Trophoblast cell (in vitro differentiated cells and primary cell): ENCODE measurements at regions not wholly inside any gene's neighbourhood (a gene's known extent, or its start where the extent isn't known, plus 50 kb on each side); places are given as distances from the start of the nearest gene placed in this dataset.
"Not testable (repeated sequence)": the region's sequence is repeated elsewhere in the genome, so short reads cannot be mapped to it uniquely, and the experiment has no call there.

Experiments used
- DNase-seq, 2 donors: peaks; one replicate each; pipeline ENCODE4 v3.0.0-alpha.2; 2016
- H2AFZ ChIP-seq: 2 replicates; pipeline ENCODE4 v1.6.1; 2013; ENCODE audit warnings: low read length, moderate library complexity, mild to moderate bottlenecking; ENCODE audit not compliant: insufficient read depth, poor library complexity
- H2AK5ac ChIP-seq: 2 replicates; pipeline ENCODE4 v1.6.1; 2013; ENCODE audit warnings: mild to moderate bottlenecking, low read length
- H2BK120ac ChIP-seq: 2 replicates; pipeline ENCODE4 v1.6.1; 2013; ENCODE audit warnings: low read length, mild to moderate bottlenecking, moderate library complexity; ENCODE audit not compliant: insufficient read depth, poor library complexity
- H2BK12ac ChIP-seq: 2 replicates; pipeline ENCODE4 v1.6.1; 2013; ENCODE audit warnings: mild to moderate bottlenecking, low read length, moderate library complexity
- H2BK5ac ChIP-seq: 2 replicates; pipeline ENCODE4 v1.6.1; 2013; ENCODE audit warnings: low read length, low read depth, moderate library complexity, mild to moderate bottlenecking; ENCODE audit not compliant: poor library complexity
- H3K14ac ChIP-seq: 2 replicates; pipeline ENCODE4 v1.6.1; 2013; ENCODE audit warnings: mild to moderate bottlenecking, low read length
- H3K18ac ChIP-seq: 2 replicates; pipeline ENCODE4 v1.6.1; 2013; ENCODE audit warnings: mild to moderate bottlenecking, low read length
- H3K23ac ChIP-seq: 2 replicates; pipeline ENCODE4 v1.6.1; 2013; ENCODE audit warnings: low read length
- H3K27ac ChIP-seq: 2 replicates; pipeline ENCODE4 v1.5.1; 2013; ENCODE audit warnings: low read depth, mild to moderate bottlenecking, inconsistent platforms, low read length, moderate library complexity
- H3K27me3 ChIP-seq: 2 replicates; pipeline ENCODE4 v1.6.1; 2013; ENCODE audit warnings: inconsistent platforms, mild to moderate bottlenecking, low read length, moderate library complexity; ENCODE audit not compliant: insufficient read depth
- H3K36me3 ChIP-seq, 2 experiments: 1 replicate in 1 of 2; 2 replicates in 1 of 2; pipeline ENCODE4 v1.6.1; 2013; ENCODE audit warnings: low read length in 2 of 2, mild to moderate bottlenecking in 2 of 2, moderate library complexity in 1 of 2; ENCODE audit not compliant: insufficient read depth in 2 of 2, control insufficient read depth in 1 of 2
- H3K4ac ChIP-seq: 2 replicates; pipeline ENCODE4 v1.6.1; 2013; ENCODE audit warnings: low read depth, mild to moderate bottlenecking, low read length, moderate library complexity
- H3K4me1 ChIP-seq, 2 experiments: 1 replicate in 1 of 2; 2 replicates in 1 of 2; pipeline ENCODE4 v1.6.1; 2013; ENCODE audit warnings: low read length in 2 of 2, mild to moderate bottlenecking in 2 of 2, moderate library complexity in 1 of 2; ENCODE audit not compliant: insufficient read depth in 2 of 2, control insufficient read depth in 1 of 2
- H3K4me2 ChIP-seq: 2 replicates; pipeline ENCODE4 v1.6.1; 2013; ENCODE audit warnings: inconsistent platforms, mild to moderate bottlenecking, low read length, moderate library complexity
- H3K4me3 ChIP-seq: 2 replicates; pipeline ENCODE4 v1.5.1; 2013; ENCODE audit warnings: mild to moderate bottlenecking, low read depth, low read length, inconsistent platforms
- H3K79me1 ChIP-seq: one replicate; pipeline ENCODE4 v1.6.1; 2013; ENCODE audit warnings: low read length
- H3K79me2 ChIP-seq: 2 replicates; pipeline ENCODE4 v1.6.1; 2013; ENCODE audit warnings: low read length, mild to moderate bottlenecking; ENCODE audit not compliant: control insufficient read depth, insufficient read depth, poor library complexity
- H3K9ac ChIP-seq: 2 replicates; pipeline ENCODE4 v1.6.1; 2013; ENCODE audit warnings: mild to moderate bottlenecking, low read length
- H3K9me3 ChIP-seq: 2 replicates; pipeline ENCODE4 v1.6.1; 2013; ENCODE audit warnings: low read depth, mild to moderate bottlenecking, control low read depth, inconsistent platforms, low read length; ENCODE audit not compliant: insufficient read depth
- H4K12ac ChIP-seq: 2 replicates; pipeline ENCODE4 v1.6.1; 2013; ENCODE audit warnings: low read depth, mild to moderate bottlenecking, low read length, moderate library complexity
- H4K8ac ChIP-seq: 2 replicates; pipeline ENCODE4 v1.6.1; 2013; ENCODE audit warnings: low read depth, mild to moderate bottlenecking, low read length, moderate library complexity
- H4K91ac ChIP-seq: one replicate; pipeline ENCODE4 v1.6.1; 2013; ENCODE audit warnings: low read depth, mild to moderate bottlenecking, low read length, moderate library complexity
- WGBS: extraction: QIAGEN DNeasy Blood & Tissue Kit; methylation state at CpG from one replicate; pipeline ENCODE4 v1.1.7; 2013; ENCODE audit warnings: missing lambda C conversion rate; ENCODE audit not compliant: insufficient read length, insufficient coverage; ENCODE audit errors: extremely low coverage; 5-methylcytosine and 5-hydroxymethylcytosine counted together

DNA sequence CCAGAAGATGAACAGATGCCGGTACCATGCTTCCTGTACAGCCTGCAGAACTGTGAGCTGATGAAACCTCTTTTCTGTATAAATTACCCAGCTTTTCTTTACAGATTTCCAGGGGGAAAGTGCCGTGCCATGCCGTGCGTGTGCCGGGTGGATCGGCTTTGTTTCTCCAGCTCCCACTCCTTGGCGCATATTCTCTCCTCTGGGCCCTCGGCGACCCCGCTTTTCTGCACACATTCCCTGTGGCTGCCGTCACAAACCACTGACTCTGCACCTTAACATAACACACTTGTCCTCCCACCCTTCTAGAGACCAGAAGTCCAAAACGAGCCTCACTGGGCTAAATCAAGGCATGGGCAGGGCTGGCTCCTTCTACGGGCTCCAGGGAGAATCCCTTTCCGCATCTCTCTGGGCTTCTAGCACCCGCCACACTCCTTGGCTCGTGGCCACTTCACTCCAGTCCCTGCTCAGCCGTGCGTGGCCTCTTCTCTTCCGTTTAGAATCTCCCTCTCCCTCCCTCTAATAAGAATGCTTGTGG is 164.9 kb downstream of the C16orf95 start:
- H3K18ac ChIP-seq: no peak overlapping the region
- no peak overlapping the region for H4K8ac ChIP-seq

DNA sequence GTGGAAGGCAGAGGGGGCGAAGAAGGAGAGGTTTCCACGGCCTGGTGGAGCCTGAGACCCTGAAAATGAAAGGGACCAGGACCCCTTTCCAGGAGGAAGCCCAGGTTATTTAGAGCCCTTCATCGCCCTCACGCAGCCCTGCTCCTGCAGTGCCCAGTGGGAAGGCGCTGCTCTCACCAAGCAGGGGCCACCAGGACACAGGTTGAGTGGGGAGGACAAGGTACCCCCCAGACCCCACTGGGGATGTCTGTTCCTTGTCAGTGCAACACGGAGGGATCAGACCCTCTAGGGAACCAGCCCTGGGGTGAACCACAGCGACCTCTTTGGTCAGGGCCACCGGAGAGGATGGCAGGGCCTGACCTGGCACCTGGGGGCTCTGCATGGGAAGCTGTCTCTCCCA is 163.9 kb downstream of the C16orf95 start:
- Histone ChIP-seq H3K27me3 (no peaks in the 10 kb centered on the region), H2BK12ac (no peak overlapping the region), H4K91ac (no peak overlapping the region), H3K18ac (no peak overlapping the region), H3K79me1 (peaks cover 1% of the 10 kb centered on the region), H2AK5ac (no peak overlapping the region), H3K14ac (no peak overlapping the region), H3K9ac (no peak overlapping the region), H3K9me3 (peaks cover 5% of the 10 kb centered on the region), H2BK5ac (no peak overlapping the region), H3K36me3 (no peaks in the 10 kb centered on the region), H4K12ac (no peak overlapping the region), H3K27ac (no peak overlapping the region), H3K4me2 (no peak overlapping the region), H2AFZ (no peak overlapping the region), H4K8ac (no peak overlapping the region), H3K4me3 (no peak overlapping the region), H3K23ac (no peak overlapping the region), H3K4me1 (no peaks in the 10 kb centered on the region), H3K4ac (no peak overlapping the region), H3K79me2 (no peaks in the 10 kb centered on the region), H2BK120ac (no peak overlapping the region)
- no CpG with 5 or more reads among the region's 8 CpGs for WGBS
- no peak for DNase-seq

More for the DNA sequence above, 164.9 kb downstream of the C16orf95 start:
- Histone ChIP-seq H3K14ac (no peak overlapping the region), H3K4me3 (no peak overlapping the region), H2AFZ (no peak overlapping the region), H3K27me3 (no peaks in the 10 kb centered on the region), H3K79me1 (peaks cover 1% of the 10 kb centered on the region), H3K9ac (no peak overlapping the region), H3K36me3 (no peaks in the 10 kb centered on the region), H3K79me2 (no peaks in the 10 kb centered on the region), H2BK5ac (no peak overlapping the region), H3K23ac (no peak overlapping the region), H2BK12ac (no peak overlapping the region), H2AK5ac (no peak overlapping the region), H4K12ac (no peak overlapping the region), H4K91ac (no peak overlapping the region), H3K9me3 (peaks cover 5% of the 10 kb centered on the region), H3K4me1 (peaks cover 3% of the 10 kb centered on the region in 2 experiments), H3K4ac (no peak overlapping the region), H3K27ac (no peak overlapping the region), H2BK120ac (no peak overlapping the region), H3K4me2 (no peak overlapping the region)
- DNase-seq: no peak
- WGBS: no CpG with 5 or more reads among the region's 19 CpGs

GRCh38 chr16:87155315-87155714 is 161.9 kb downstream of the C16orf95 start:
- H4K8ac ChIP-seq, H3K14ac ChIP-seq, H3K4me1 ChIP-seq, H3K4me2 ChIP-seq, H2BK5ac ChIP-seq, H3K9me3 ChIP-seq, H4K12ac ChIP-seq, H3K79me1 ChIP-seq, H3K27ac ChIP-seq, H2BK12ac ChIP-seq, H3K36me3 ChIP-seq, H3K79me2 ChIP-seq, H3K18ac ChIP-seq, H2BK120ac ChIP-seq, H3K27me3 ChIP-seq, H4K91ac ChIP-seq, H3K9ac ChIP-seq, H3K4me3 ChIP-seq, H3K23ac ChIP-seq, H2AFZ ChIP-seq, H2AK5ac ChIP-seq, H3K4ac ChIP-seq, DNase-seq: not testable (repeated sequence)
- WGBS: no CpG with 5 or more reads among the region's 4 CpGs

- Histone ChIP-seq H3K4me3 (no peak overlapping the region), H4K12ac (no peak overlapping the region), H3K4ac (no peak overlapping the region), H3K27ac (no peak overlapping the region), H2BK5ac (no peak overlapping the region), H3K36me3 (no peaks in the 10 kb centered on the region), H4K91ac (no peak overlapping the region), H3K18ac (no peak overlapping the region), H3K27me3 (no peaks in the 10 kb centered on the region), H2BK12ac (no peak overlapping the region), H3K9ac (no peak overlapping the region), H2AFZ (no peak overlapping the region), H2BK120ac (no peak overlapping the region), H3K79me2 (no peaks in the 10 kb centered on the region), H3K23ac (no peak overlapping the region), H3K9me3 (peaks cover 4% of the 10 kb centered on the region), H3K4me2 (no peak overlapping the region), H3K14ac (no peak overlapping the region), H3K79me1 (peaks cover 10% of the 10 kb centered on the region), H3K4me1 (peaks cover 6 to 12% of the 10 kb centered on the region in 2 experiments), H2AK5ac (no peak overlapping the region), H4K8ac (no peak overlapping the region)
- no peak for DNase-seq
- no CpG with 5 or more reads among the region's 3 CpGs for WGBS
These were observed 161.0 kb downstream of the C16orf95 start for GRCh38 chr16:87156195-87156594.
